Heart right ventricle (tissue), 16 donors: ENCODE measurements at regions not wholly inside any gene's neighbourhood (a gene's known extent, or its start where the extent isn't known, plus 50 kb on each side); places are given as distances from the start of the nearest gene placed in this dataset.

Experiments used
- ATAC-seq, 8 donors: fragments of 200-7000 bp; cut with Tn5 transposase; one replicate each; pipeline ENCODE4 v1.9.1; 2020; ENCODE audit warnings: mild to moderate bottlenecking in 8 of 8, moderate library complexity in 8 of 8, moderate number of reproducible peaks in 1 of 8
- DNase-seq, 2 donors: peaks; one replicate each; pipeline ENCODE4 v3.0.0-alpha.2; 2020
- H3K27ac ChIP-seq, 10 donors: fragments of 200-600 bp; sonication (generic) in 2 of 10; one replicate each; pipeline versions ENCODE4 v1.5.0 to v1.8.0; 2020 to 2022; ENCODE audit warnings: mild to moderate bottlenecking in 3 of 10
- H3K27me3 ChIP-seq, 7 donors: fragments of 200-600 bp; one replicate each; pipeline ENCODE4 v1.8.0; 2021 to 2022; ENCODE audit warnings: mild to moderate bottlenecking in 2 of 7
- H3K36me3 ChIP-seq, 9 donors: fragments of 200-600 bp; sonication (generic) in 1 of 9; one replicate each; pipeline versions ENCODE4 v1.5.0 to v1.8.0; 2020 to 2022; ENCODE audit warnings: mild to moderate bottlenecking in 2 of 9
- H3K4me1 ChIP-seq, 9 donors: fragments of 200-600 bp; sonication (generic) in 1 of 9; one replicate each; pipeline versions ENCODE4 v1.5.0 to v1.8.0; 2020 to 2022; ENCODE audit warnings: mild to moderate bottlenecking in 4 of 9
- H3K4me3 ChIP-seq, 10 donors: fragments of 200-600 bp; sonication (generic) in 2 of 10; one replicate each; pipeline versions ENCODE4 v1.5.0 to v1.8.0; 2020 to 2022; ENCODE audit warnings: mild to moderate bottlenecking in 7 of 10, moderate library complexity in 2 of 10
- H3K9me3 ChIP-seq, 11 donors: fragments of 200-600 bp in 10 of 11; sonication (generic) in 2 of 11; one replicate each; pipeline versions ENCODE4 v1.5.0 to v1.8.0; 2013 to 2022; ENCODE audit warnings: mild to moderate bottlenecking in 2 of 11, control low read depth in 1 of 11, moderate library complexity in 1 of 11
- CTCF ChIP-seq, 9 donors: fragments of 200-600 bp; sonication (generic) in 2 of 9; IDR thresholded peaks; one replicate each; pipeline versions ENCODE4 v1.5.0 to v1.8.0; 2021 to 2022; ENCODE audit warnings: antibody characterized with exemption in 9 of 9, mild to moderate bottlenecking in 5 of 9, moderate library complexity in 1 of 9
- WGBS, 2 donors: extraction: QIAGEN DNeasy Blood & Tissue Kit; methylation state at CpG; one replicate each; pipeline ENCODE4 v1.1.7; 2013; ENCODE audit warnings: inconsistent platforms in 1 of 2; 5-methylcytosine and 5-hydroxymethylcytosine counted together
- intact Hi-C, 10 donors: fragments of 100-400 bp; cut with DNase I; formaldehyde crosslinking; loops; one replicate each; pipeline versions ENCODE4 v1.11.1 to v1.14.2; 2022
- donor health status: Arrhythmogenic right ventricular cardiomyopathy.
- donor health status: ischemic (EF 13 %, LVEDD 7.1; RV severe dilation, severe dysfunction).
- donor health status: healthy with polysubstance abuse.
- donor health status: DM: no; HTN: yes; CAD: no.
- donor health status: DM: no; HTN: no; CAD: no.
- donor health status: ischemic (EF 25% LVEDD 6.9; RV normal size, moderate dysfunction).
- donor health status: ischemic (EF 25% LVEDD 5.7; RV mildly dilated, moderate dysfunction).
- donor health status: healthy.
- donor health status: DM: yes; HTN: yes; CAD: no.
- donor health status: Ischemic cardiomyopathy.
- donor health status: ischemic (EF 35%, LVEDD 5.7; RV mildly dilated, moderate dysfunction).
- donor health status: nonischemic (EF 11% LVEDD 7.7; RV severe dilation, severe dysfunction).
- donor health status: DM: yes; HTN: yes; CAD: no.
- donor health status: PGD.
- donor health status: ischemic (EF 29% LVEDD 5.4; RV normal size, mild dysfunction).
- donor health status: nonischemic (EF 23%, LVEDD 6.1; RV moderate dilation, normal function).

DNA sequence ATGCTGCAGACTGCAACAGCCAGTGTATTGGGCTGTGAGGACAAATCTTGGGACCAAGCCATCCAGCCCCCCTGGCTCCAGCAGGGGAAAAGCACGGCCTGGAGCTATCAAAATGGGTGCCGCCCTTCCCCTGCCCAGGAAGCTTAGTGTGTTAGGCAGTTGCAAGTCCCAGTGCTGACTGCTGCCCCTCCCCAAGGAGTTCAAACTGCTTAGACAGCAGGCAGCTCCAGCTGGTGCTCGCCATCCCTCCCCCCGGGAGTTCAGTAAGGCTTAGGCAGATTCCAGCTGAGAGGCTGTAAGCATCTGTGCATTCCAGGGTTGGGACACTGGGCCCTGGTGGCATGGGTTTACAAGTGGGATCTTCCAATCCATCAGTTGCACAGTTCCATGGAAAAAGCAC is 579.6 kb upstream of the NR5A2 start:
- Histone ChIP-seq H3K27ac (no peak overlapping the region), H3K9me3 (peaks cover 0 to 22% (median 0%) of the 10 kb centered on the region in 11 donors), H3K36me3 (no peaks in the 10 kb centered on the region), H3K27me3 (no peaks in the 10 kb centered on the region), H3K4me1 (no peaks in the 10 kb centered on the region), H3K4me3 (no peak overlapping the region)
- intact Hi-C loops: no loop called here
- whole genome bisulfite sequencing, 2 donors: 57 to 61% methylated on average over 4 of the region's 4 CpGs
- no peak for DNase-seq
- ATAC-seq: no peak
- no peak for TF ChIP-seq CTCF (IDR thresholded peaks at IDR 0.05)

DNA sequence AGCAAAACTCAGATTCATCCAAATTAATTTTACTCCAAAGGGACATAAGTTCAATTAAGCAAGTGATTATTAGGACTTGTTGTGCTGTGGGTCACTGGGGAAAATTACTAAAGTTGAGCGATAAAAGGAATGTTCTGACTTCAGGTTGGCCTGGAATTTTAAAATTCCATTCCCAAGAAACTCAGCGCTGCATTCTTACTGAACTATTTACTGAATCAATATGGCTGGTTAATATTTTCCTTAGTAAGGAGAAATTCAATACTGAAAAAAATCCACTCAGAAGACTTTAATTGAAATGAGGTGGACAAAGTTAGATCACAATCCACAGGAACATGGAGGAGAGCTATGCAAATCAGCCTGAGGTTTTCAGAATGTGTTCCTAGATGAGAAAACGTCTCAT is 578.9 kb upstream of the NR5A2 start:
- TF ChIP-seq CTCF (IDR thresholded peaks at IDR 0.05): no peak
- no peak for ATAC-seq
- Histone ChIP-seq H3K9me3 (peaks cover 0 to 15% (median 0%) of the 10 kb centered on the region in 11 donors), H3K36me3 (no peaks in the 10 kb centered on the region), H3K27ac (no peak overlapping the region), H3K4me1 (no peaks in the 10 kb centered on the region), H3K27me3 (no peaks in the 10 kb centered on the region), H3K4me3 (no peak overlapping the region)
- no peak for DNase-seq
- 75 to 76% methylated on average over 3 of the region's 3 CpGs for WGBS, 2 donors
- intact Hi-C loops: no loop called here

DNA sequence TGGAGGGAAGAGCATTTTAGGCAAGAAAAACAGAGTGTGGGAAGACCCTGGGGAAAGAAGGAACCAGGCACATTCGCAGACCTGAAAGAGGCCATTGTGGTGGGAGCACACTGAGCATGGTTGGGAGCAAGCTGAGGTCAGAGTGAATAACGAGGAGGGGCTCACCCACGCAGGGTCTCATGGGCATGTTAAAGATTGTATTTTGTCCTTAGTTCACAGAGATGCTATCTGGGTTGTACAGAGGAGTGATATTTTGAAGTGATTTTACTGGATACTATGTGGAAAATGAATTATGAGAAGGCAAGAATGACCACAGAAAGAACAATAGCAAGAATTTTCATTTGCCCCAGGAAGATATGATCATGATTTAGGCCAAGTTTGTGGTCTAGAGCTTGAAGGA is 578.3 kb upstream of the NR5A2 start:
- intact Hi-C loops: no loop called here
- DNase-seq: no peak
- H3K4me3 ChIP-seq: no peak overlapping the region
- TF ChIP-seq CTCF (IDR thresholded peaks at IDR 0.05): no peak
- H3K36me3 ChIP-seq: no peaks in the 10 kb centered on the region
- no peaks in the 10 kb centered on the region for H3K27me3 ChIP-seq
- peaks cover 0 to 13% (median 0%) of the 10 kb centered on the region in 11 donors for H3K9me3 ChIP-seq
- H3K4me1 ChIP-seq: no peaks in the 10 kb centered on the region
- WGBS, 2 donors: 64 to 68% methylated on average over 3 of the region's 3 CpGs
- no peak for ATAC-seq
- H3K27ac ChIP-seq: no peak overlapping the region

DNA sequence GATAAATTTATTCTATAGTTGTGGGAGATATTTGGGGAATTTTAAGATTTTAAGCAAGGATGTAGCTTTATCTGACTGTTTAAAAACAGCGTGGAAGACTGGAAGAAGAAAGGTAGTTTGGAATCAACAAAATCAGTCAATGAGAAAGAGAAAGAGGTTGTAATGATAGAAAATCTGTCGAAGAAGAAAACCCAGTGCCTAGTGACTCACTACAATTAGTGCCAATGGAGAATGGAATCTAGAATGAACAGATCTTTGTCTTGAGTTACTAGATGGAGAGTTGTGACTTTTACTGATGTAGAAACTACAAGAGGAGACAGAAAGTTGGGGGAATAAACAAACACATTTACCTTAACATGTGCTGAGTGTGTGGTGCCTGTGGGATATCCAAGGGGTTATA is 577.8 kb upstream of the NR5A2 start:
- Histone ChIP-seq H3K4me1 (no peaks in the 10 kb centered on the region), H3K9me3 (peaks cover 0 to 13% (median 0%) of the 10 kb centered on the region in 11 donors), H3K27me3 (no peaks in the 10 kb centered on the region), H3K27ac (no peak overlapping the region), H3K4me3 (no peak overlapping the region), H3K36me3 (no peaks in the 10 kb centered on the region)
- DNase-seq: no peak
- WGBS, 2 donors: 38 to 46% methylated on average over 2 of the region's 2 CpGs
- TF ChIP-seq CTCF (IDR thresholded peaks at IDR 0.05): no peak
- ATAC-seq: no peak
- intact Hi-C loops: no loop called here

DNA sequence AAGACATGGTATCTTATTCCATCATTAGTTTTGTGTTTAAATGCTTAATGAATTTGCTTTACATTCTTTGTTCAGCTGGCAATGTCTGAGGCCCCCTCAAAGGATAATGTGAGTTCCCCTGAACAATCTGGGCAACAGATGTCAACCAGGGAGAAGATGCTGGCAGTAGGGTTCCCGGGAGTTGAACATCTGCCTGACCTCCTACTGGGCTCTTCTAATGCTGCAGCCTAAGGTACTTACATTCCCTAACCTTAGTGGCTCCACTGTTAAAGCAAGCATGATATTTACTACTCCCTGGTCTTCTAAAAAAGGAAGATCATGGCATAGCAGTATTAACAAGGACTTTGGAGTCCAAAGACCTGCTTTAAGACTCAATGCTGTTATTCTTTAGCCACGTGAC is 574.9 kb upstream of the NR5A2 start:
- no peak overlapping the region for H3K4me3 ChIP-seq
- no peaks in the 10 kb centered on the region for H3K9me3 ChIP-seq
- H3K4me1 ChIP-seq: no peaks in the 10 kb centered on the region
- no peaks in the 10 kb centered on the region for H3K27me3 ChIP-seq
- H3K27ac ChIP-seq: no peak overlapping the region
- no peaks in the 10 kb centered on the region for H3K36me3 ChIP-seq
- ATAC-seq: no peak
- WGBS, 2 donors: 58 to 59% methylated on average over 2 of the region's 2 CpGs
- intact Hi-C loops: no loop called here
- DNase-seq: no peak
- no peak for TF ChIP-seq CTCF (IDR thresholded peaks at IDR 0.05)
